GM12872 (cell line): ENCODE measurements at regions not wholly inside any gene's neighbourhood (a gene's known extent, or its start where the extent isn't known, plus 50 kb on each side); places are given as distances from the start of the nearest gene placed in this dataset.

Experiments
- TF ChIP-seq, protein P1 (sequence below): IDR thresholded peaks from 3 replicates; pipeline ENCODE4 v1.5.1; 2011; ENCODE audit warnings: low read depth, mild to moderate bottlenecking, low read length, moderate library complexity; ENCODE audit not compliant: insufficient read depth

DNA sequence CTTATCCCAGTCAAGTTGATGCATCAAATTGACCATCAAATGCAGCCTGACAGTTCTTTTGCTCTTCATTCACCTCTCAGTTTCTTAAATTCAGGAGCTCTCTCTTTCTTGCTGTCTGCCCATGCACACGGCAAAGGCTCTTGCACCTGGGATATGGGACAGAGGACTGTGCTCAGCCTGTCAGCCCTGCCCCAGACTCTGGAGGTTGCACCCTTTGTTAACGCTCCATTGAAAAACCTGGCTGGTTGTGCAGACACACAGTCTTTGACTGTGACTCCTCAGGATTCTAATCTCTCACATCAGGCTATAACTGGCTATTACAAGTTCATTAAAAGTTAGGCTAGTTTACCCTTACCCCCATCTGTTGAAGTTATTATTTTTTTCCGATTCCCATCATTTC, 1032.5 kb downstream of the SOCS6 start:
- TF ChIP-seq, protein P1, sequence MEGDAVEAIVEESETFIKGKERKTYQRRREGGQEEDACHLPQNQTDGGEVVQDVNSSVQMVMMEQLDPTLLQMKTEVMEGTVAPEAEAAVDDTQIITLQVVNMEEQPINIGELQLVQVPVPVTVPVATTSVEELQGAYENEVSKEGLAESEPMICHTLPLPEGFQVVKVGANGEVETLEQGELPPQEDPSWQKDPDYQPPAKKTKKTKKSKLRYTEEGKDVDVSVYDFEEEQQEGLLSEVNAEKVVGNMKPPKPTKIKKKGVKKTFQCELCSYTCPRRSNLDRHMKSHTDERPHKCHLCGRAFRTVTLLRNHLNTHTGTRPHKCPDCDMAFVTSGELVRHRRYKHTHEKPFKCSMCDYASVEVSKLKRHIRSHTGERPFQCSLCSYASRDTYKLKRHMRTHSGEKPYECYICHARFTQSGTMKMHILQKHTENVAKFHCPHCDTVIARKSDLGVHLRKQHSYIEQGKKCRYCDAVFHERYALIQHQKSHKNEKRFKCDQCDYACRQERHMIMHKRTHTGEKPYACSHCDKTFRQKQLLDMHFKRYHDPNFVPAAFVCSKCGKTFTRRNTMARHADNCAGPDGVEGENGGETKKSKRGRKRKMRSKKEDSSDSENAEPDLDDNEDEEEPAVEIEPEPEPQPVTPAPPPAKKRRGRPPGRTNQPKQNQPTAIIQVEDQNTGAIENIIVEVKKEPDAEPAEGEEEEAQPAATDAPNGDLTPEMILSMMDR = no peak

DNA sequence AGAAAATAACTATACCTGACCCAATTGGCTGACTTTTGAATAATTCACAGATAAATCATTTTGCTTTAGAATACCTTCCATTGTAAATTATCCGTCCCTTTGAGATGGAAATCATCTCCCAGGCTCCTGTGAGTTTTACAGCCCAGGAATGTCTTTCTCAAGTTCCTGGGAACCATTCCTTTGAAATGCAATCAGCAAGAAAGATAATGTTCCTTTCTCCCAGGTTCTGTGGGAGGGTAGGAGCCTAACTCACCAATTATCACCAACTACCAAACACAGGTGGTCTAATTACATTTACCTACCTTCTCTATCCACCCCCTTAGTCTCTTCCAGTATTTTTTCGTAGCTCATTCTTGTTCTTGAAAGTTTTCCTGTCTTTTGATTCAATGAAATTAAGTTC, 1016.0 kb downstream of the SOCS6 start:
- TF ChIP-seq, protein P1 = no peak

DNA sequence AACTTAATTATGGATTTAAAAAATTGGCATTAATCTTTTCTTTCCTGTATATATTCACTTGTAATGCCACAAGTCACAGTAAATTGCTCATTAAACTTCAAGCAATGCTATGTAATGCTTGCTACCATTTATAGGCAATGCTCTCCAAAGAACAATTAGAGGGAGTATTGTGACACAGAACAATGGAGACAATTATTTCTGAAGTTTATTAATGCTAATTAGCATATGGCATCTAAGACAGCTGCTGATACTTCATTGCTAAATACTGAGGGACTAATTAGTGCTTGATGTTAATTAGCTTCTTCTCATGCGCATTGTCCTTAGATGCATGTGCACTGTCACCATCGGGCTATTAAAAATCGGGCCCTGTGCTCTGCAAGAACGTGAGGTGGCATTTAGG, 1012.8 kb downstream of the SOCS6 start:
- TF ChIP-seq, protein P1 = no peak

DNA sequence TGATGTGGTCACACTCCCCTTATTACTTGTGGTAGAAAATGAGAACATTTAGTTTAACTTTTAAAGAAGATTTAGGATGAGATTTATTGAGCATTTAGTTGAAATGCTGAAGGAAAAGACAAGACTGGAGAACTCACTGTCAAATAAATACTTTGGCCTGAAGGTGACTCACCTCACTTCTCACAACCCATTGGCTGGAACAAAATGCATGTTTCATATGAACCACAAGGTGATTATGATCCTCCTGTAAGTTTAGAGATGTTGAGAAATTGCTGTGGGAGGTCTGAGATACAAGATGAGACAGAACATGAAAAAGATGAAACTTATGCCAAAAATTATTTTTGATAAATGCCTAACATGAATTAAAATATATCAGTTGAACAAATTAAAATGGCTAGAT, 1004.5 kb downstream of the SOCS6 start:
- TF ChIP-seq, protein P1 = no peak

DNA sequence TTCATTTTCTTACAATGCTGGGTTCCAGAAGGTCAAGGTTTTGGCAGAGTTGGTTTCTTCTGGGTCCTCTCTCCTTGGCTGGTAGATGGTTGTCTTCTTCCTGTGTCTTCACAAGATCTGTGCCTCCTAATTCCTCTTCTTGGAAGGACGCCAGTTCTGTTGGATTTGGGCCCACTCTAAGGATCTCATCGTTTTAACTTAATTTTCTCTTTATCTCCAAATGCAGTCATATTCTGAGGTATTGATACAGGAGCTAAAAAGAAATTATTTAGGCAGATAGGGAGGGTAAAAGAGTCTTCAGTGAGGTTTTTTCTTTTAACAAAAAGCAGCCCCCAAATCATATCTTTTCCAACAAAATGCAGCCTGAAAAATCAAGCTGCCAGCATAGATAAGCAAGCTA, 998.4 kb downstream of the SOCS6 start:
- TF ChIP-seq, protein P1 = no peak

DNA sequence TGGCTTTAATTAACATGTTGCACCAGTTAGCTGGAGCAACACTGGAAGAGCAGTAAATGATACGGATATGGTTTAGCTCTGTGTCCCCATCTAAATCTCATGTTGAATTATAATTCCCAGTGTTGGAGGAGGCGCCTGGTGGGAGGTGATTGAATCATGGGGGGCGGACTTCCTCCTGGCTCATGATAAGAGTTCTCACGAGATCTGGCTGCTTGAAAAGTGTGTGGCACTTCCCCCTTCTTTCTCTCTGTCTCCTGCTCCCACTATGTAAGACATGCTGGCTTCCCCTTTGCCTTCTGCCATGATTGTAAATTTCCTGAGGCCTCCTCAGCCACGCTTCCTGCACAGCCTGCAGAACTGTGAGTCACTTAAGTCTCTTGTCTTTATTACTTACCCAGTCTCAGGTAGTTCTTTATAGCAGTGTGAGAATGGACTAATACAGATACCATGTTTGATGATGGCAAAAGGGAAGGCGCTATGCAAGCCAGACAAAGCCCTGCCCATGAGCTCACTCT, 963.6 kb downstream of the SOCS6 start:
- TF ChIP-seq, protein P1 = no peak

DNA sequence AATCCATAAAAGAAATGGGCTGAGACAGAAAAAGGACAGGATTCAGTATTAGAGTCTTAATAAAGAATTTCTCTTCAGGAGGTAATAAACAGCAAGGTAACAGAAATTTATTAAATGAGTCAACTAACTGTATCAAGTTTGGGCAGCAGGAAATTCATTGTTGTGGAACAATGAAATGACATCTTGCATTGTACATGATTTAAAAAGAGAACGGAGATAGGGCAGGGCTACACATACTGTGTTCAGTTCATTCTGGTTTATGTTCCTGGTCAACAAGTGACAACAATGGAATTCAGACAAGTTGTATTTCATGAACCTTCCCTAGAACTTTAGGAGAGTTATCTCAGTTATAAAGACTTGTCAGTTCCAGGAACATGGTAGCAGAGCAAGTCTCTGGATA, 961.3 kb downstream of the SOCS6 start:
- TF ChIP-seq, protein P1 = no peak
